A549 (cell line): ENCODE measurements at regions not wholly inside any gene's neighbourhood (a gene's known extent, or its start where the extent isn't known, plus 50 kb on each side); places are given as distances from the start of the nearest gene placed in this dataset.

Source experiments
- ATAC-seq, 2 experiments: fragments of 200-7000 bp in 1 of 2; fragments of >200 bp in 1 of 2; cut with Nextera tagmentation in 1 of 2; cut with Tn5 transposase in 1 of 2; 3 replicates each; pipeline versions ENCODE4 v1.8.0 to v1.9.1; 2018 to 2020; ENCODE audit warnings: mild to moderate bottlenecking in 1 of 2, moderate library complexity in 1 of 2
- CTCF ChIA-PET: fragments of 300-600 bp; sonication (Branson Sonifier 250); formaldehyde crosslinking; extraction: SDS; loops from one replicate; lab custom pipeline; 2021; ENCODE audit warnings: antibody characterized with exemption, inconsistent platforms; lab: Yijun Ruan, JAX
- POLR2A ChIA-PET: fragments of 350-600 bp; formaldehyde crosslinking; extraction: SDS; loops from one replicate; lab custom pipeline; 2021; ENCODE audit warnings: antibody characterized with exemption, inconsistent platforms; lab: Yijun Ruan, JAX
- DNase-seq, 2 experiments: peaks; one replicate each; pipeline versions ENCODE4 v3.0.0 to v3.0.0-alpha.2; 2011 to 2016; ENCODE audit warnings: low read depth in 1 of 2, low spot score in 1 of 2
- FAIRE-seq: peaks from 2 replicates; lab custom pipeline; 2011; peaks lifted over from hg19 to GRCh38; lab: Jason Lieb, UNC
- H3K27ac ChIP-seq, 2 experiments: fragments of >200 bp; sonication (Bioruptor Twin); formaldehyde crosslinking; 3 replicates each; pipeline ENCODE4 v1.5.1; 2016 to 2017
- H3K4me1 ChIP-seq: fragments of >200 bp; sonication (Bioruptor Twin); formaldehyde crosslinking; 3 replicates; pipeline ENCODE4 v1.6.1; 2016
- H3K4me2 ChIP-seq: fragments of >200 bp; sonication (Bioruptor Twin); formaldehyde crosslinking; 3 replicates; pipeline ENCODE4 v1.6.1; 2016
- H3K4me3 ChIP-seq: fragments of >200 bp; sonication (Bioruptor Twin); formaldehyde crosslinking; 3 replicates; pipeline ENCODE4 v1.5.1; 2016
- H3K9me3 ChIP-seq: fragments of >200 bp; sonication (Bioruptor Twin); formaldehyde crosslinking; 3 replicates; pipeline ENCODE4 v1.6.1; 2016
- ATOH8 ChIP-seq: fragments of 250-450 bp; sonication (Bioruptor Pico); IDR thresholded peaks from 2 replicates; pipeline ENCODE4 v1.5.0; 2020; ENCODE audit warnings: low read depth, mild to moderate bottlenecking, moderate library complexity
- CBX2 ChIP-seq: fragments of 200-600 bp; sonication (generic); IDR thresholded peaks from 2 replicates; pipeline ENCODE4 v1.6.1; 2016; ENCODE audit warnings: low read depth, mild to moderate bottlenecking, borderline replicate concordance
- CHD4 ChIP-seq: fragments of 200-600 bp; sonication (generic); IDR thresholded peaks from 2 replicates; pipeline ENCODE4 v1.6.1; 2016; ENCODE audit warnings: antibody characterized with exemption, mild to moderate bottlenecking, borderline replicate concordance
- EHF ChIP-seq: fragments of 250-450 bp; sonication (Bioruptor Pico); IDR thresholded peaks from 2 replicates; pipeline ENCODE4 v1.5.0; 2020; ENCODE audit warnings: mild to moderate bottlenecking
- FOSL2 ChIP-seq, 2 experiments: fragments of 450-650 bp in 1 of 2; fragments of >200 bp in 1 of 2; sonication (Bioruptor Twin) in 1 of 2; formaldehyde crosslinking; IDR thresholded peaks; 2 replicates each; pipeline versions ENCODE4 v1.5.0 to v1.6.1; 2016 to 2020; ENCODE audit warnings: mild to moderate bottlenecking in 1 of 2, moderate library complexity in 1 of 2
- HDAC2 ChIP-seq: fragments of 200-600 bp; sonication (generic); IDR thresholded peaks from 2 replicates; pipeline ENCODE4 v1.6.1; 2016
- JUN ChIP-seq, 2 experiments: fragments of >200 bp; sonication (Bioruptor Twin); formaldehyde crosslinking; IDR thresholded peaks; 2 replicates in 1 of 2; 3 replicates in 1 of 2; pipeline ENCODE4 v1.6.1; 2016 to 2017
- JUNB ChIP-seq: fragments of >200 bp; sonication (Bioruptor Twin); formaldehyde crosslinking; IDR thresholded peaks from 2 replicates; pipeline ENCODE4 v1.6.1; 2016
- KDM1A ChIP-seq: fragments of 200-600 bp; sonication (generic); IDR thresholded peaks from 2 replicates; pipeline ENCODE4 v1.6.1; 2016; ENCODE audit warnings: low read depth, mild to moderate bottlenecking
- MYC ChIP-seq: IDR thresholded peaks from 2 replicates; pipeline ENCODE4 v1.6.1; 2012; ENCODE audit warnings: mild to moderate bottlenecking, inconsistent platforms, low read length, improper control_type of control experiment, borderline replicate concordance
- NR3C1 ChIP-seq: fragments of >200 bp; sonication (Bioruptor Twin); formaldehyde crosslinking; IDR thresholded peaks from 3 replicates; pipeline ENCODE4 v1.6.1; 2017
- PHF8 ChIP-seq: fragments of 200-600 bp; sonication (generic); IDR thresholded peaks from 2 replicates; pipeline ENCODE4 v1.6.1; 2016; ENCODE audit warnings: low read depth, mild to moderate bottlenecking, antibody characterized with exemption, moderate library complexity, borderline replicate concordance
- POLR2A ChIP-seq: IDR thresholded peaks from 2 replicates; pipeline ENCODE4 v1.6.1; 2012; ENCODE audit warnings: mild to moderate bottlenecking, low read length
- RAD21 ChIP-seq, 2 experiments: fragments of >200 bp in 1 of 2; sonication (Bioruptor Twin) in 1 of 2; formaldehyde crosslinking in 1 of 2; IDR thresholded peaks in 1 of 2; conservative IDR thresholded peaks in 1 of 2; 2 replicates in 1 of 2; 3 replicates in 1 of 2; pipeline ENCODE4 v1.6.1; 2012 to 2018; ENCODE audit warnings: inconsistent platforms in 1 of 2
- RFX5 ChIP-seq: fragments of 450-650 bp; IDR thresholded peaks from 2 replicates; pipeline ENCODE4 v1.7.1; 2014; ENCODE audit warnings: antibody characterized with exemption, mild to moderate bottlenecking, moderate library complexity
- SMC3 ChIP-seq: fragments of >200 bp; sonication (Bioruptor Twin); formaldehyde crosslinking; IDR thresholded peaks from 3 replicates; pipeline ENCODE4 v1.6.1; 2018; ENCODE audit warnings: inconsistent platforms
- TFCP2L1 ChIP-seq: fragments of 250-450 bp; sonication (Bioruptor Pico); IDR thresholded peaks from 2 replicates; pipeline ENCODE4 v1.5.0; 2021; ENCODE audit warnings: mild to moderate bottlenecking
- USF2 ChIP-seq: fragments of 450-650 bp; IDR thresholded peaks from 2 replicates; pipeline ENCODE4 v1.6.1; 2014; ENCODE audit warnings: antibody characterized with exemption
- WGBS: methylation state at CpG from one replicate; pipeline ENCODE4 v1.1.6; 2017; ENCODE audit errors: missing lambda C conversion rate; 5-methylcytosine and 5-hydroxymethylcytosine counted together
- TF ChIP-seq, protein P1 (sequence below): fragments of 250-450 bp; sonication (Bioruptor Pico); IDR thresholded peaks from 2 replicates; pipeline ENCODE4 v1.5.0; 2021; ENCODE audit warnings: mild to moderate bottlenecking, moderate library complexity, borderline replicate concordance
- TF ChIP-seq, protein P2 (sequence below): fragments of >200 bp; sonication (Bioruptor Twin); formaldehyde crosslinking; IDR thresholded peaks from 3 replicates; pipeline ENCODE4 v1.5.1; 2016
- TF ChIP-seq, protein P3 (sequence below): fragments of >200 bp; sonication (Bioruptor Twin); formaldehyde crosslinking; IDR thresholded peaks from 3 replicates; pipeline ENCODE4 v1.6.1; 2016
- TF ChIP-seq, protein P4 (sequence below): IDR thresholded peaks from 2 replicates; pipeline ENCODE4 v1.6.1; 2012

GRCh38 chr5:129852747-129853352 lies 51.4 kb upstream of the CHSY3 start:
- TF ChIP-seq, protein P1, sequence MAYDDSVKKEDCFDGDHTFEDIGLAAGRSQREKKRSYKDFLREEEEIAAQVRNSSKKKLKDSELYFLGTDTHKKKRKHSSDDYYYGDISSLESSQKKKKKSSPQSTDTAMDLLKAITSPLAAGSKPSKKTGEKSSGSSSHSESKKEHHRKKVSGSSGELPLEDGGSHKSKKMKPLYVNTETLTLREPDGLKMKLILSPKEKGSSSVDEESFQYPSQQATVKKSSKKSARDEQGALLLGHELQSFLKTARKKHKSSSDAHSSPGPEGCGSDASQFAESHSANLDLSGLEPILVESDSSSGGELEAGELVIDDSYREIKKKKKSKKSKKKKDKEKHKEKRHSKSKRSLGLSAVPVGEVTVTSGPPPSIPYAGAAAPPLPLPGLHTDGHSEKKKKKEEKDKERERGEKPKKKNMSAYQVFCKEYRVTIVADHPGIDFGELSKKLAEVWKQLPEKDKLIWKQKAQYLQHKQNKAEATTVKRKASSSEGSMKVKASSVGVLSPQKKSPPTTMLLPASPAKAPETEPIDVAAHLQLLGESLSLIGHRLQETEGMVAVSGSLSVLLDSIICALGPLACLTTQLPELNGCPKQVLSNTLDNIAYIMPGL (CRISPR knock-in tag) = no peak
- TF ChIP-seq PHF8 = no peak
- no peak for TF ChIP-seq FOSL2 (IDR thresholded peaks at IDR 0.05)
- TF ChIP-seq FOSL2 (CRISPR knock-in tag; IDR thresholded peaks at IDR 0.05) = no peak
- TF ChIP-seq POLR2A = no peak
- peak; percentile 63 for TF ChIP-seq SMC3
- no peak for TF ChIP-seq KDM1A
- no peak for TF ChIP-seq NR3C1
- TF ChIP-seq RAD21 (conservative IDR thresholded peaks at IDR 0.05 in 1 of 2, IDR thresholded peaks at IDR 0.05 in 1 of 2) = peak; percentile 62 to 72
- TF ChIP-seq, protein P2, sequence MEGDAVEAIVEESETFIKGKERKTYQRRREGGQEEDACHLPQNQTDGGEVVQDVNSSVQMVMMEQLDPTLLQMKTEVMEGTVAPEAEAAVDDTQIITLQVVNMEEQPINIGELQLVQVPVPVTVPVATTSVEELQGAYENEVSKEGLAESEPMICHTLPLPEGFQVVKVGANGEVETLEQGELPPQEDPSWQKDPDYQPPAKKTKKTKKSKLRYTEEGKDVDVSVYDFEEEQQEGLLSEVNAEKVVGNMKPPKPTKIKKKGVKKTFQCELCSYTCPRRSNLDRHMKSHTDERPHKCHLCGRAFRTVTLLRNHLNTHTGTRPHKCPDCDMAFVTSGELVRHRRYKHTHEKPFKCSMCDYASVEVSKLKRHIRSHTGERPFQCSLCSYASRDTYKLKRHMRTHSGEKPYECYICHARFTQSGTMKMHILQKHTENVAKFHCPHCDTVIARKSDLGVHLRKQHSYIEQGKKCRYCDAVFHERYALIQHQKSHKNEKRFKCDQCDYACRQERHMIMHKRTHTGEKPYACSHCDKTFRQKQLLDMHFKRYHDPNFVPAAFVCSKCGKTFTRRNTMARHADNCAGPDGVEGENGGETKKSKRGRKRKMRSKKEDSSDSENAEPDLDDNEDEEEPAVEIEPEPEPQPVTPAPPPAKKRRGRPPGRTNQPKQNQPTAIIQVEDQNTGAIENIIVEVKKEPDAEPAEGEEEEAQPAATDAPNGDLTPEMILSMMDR = peak; percentile 86
- TF ChIP-seq MYC = no peak
- TF ChIP-seq RFX5 = 0 out of 2 replicates have a peak, but pooled peaks have one; percentile 30
- Histone ChIP-seq H3K4me3 (no peak overlapping the region), H3K4me2 (no peak overlapping the region), H3K9me3 (no peaks in the 10 kb centered on the region), H3K27ac (no peak overlapping the region), H3K4me1 (no peaks in the 10 kb centered on the region)
- ATAC-seq = peak; percentile 94 to 99
- CTCF ChIA-PET = interaction anchor here (0.7 to 6.9 kb wide), 13 partner anchors 9 to 1023 kb away, joined by 3 to 93 read pairs (median 4); no protein-coding TSS in a partner anchor
- peak; percentile 32 for FAIRE-seq
- POLR2A ChIA-PET = no interaction called here
- peak; percentile 43 to 67 for DNase-seq
- WGBS = 1% methylated on average over 6 of the region's 6 CpGs

DNA sequence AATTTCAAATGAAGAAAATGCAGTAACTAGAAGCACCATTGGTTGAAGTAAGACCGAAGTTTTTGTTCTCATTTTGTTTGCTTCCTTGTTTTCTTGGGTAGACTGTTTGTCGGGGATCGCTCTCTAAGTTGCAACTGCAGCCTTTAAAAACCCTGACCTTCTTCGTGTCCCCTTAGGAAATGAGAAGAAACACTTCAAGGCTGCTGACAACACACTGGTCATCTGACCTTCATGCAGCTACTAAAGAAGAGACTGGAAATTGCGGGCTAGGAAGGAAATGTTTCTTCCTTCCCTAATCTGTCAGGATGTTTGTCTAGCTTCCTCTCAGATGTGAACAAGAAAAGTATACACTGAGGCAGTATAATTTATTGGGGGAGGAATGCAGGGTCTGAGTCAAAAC lies 50.7 kb upstream of the CHSY3 start:
- no peak overlapping the region for H3K4me2 ChIP-seq
- ATAC-seq (no peak), FAIRE-seq (no peak)
- no peaks in the 10 kb centered on the region for H3K4me1 ChIP-seq
- CTCF ChIA-PET = interaction anchor here (1.1 to 6.9 kb wide), 5 partner anchors 9 to 83 kb away, joined by 3 to 93 read pairs (median 4); no protein-coding TSS in a partner anchor
- POLR2A ChIA-PET = no interaction called here
- TF ChIP-seq PHF8 (no peak), TFCP2L1 (CRISPR knock-in tag) (no peak), HDAC2 (no peak), ATOH8 (no peak), CBX2 (no peak), USF2 (no peak), SMC3 (no peak), JUN (IDR thresholded peaks at IDR 0.05) (no peak), CHD4 (no peak), POLR2A (no peak), EHF (CRISPR knock-in tag) (no peak), RAD21 (conservative IDR thresholded peaks at IDR 0.05 in 1 of 2, IDR thresholded peaks at IDR 0.05 in 1 of 2) (no peak), JUNB (no peak)
- TF ChIP-seq, protein P3, sequence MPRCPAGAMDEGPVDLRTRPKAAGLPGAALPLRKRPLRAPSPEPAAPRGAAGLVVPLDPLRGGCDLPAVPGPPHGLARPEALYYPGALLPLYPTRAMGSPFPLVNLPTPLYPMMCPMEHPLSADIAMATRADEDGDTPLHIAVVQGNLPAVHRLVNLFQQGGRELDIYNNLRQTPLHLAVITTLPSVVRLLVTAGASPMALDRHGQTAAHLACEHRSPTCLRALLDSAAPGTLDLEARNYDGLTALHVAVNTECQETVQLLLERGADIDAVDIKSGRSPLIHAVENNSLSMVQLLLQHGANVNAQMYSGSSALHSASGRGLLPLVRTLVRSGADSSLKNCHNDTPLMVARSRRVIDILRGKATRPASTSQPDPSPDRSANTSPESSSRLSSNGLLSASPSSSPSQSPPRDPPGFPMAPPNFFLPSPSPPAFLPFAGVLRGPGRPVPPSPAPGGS = no peak
- TF ChIP-seq, protein P4, sequence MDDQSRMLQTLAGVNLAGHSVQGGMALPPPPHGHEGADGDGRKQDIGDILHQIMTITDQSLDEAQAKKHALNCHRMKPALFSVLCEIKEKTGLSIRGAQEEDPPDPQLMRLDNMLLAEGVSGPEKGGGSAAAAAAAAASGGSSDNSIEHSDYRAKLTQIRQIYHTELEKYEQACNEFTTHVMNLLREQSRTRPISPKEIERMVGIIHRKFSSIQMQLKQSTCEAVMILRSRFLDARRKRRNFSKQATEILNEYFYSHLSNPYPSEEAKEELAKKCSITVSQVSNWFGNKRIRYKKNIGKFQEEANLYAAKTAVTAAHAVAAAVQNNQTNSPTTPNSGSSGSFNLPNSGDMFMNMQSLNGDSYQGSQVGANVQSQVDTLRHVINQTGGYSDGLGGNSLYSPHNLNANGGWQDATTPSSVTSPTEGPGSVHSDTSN = no peak
- TF ChIP-seq, all 56 proteins: peak for 0
- H3K9me3 ChIP-seq = no peaks in the 10 kb centered on the region
- no peak for DNase-seq
- no peak overlapping the region for H3K4me3 ChIP-seq
- H3K27ac ChIP-seq = no peak overlapping the region
- 11% methylated on average over 5 of the region's 5 CpGs for WGBS
